ENCODE measurements at regions not wholly inside any gene's neighbourhood (a gene's known extent, or its start where the extent isn't known, plus 50 kb on each side); places are given as distances from the start of the nearest gene placed in this dataset.

- TF ChIP-seq CTCF (IDR thresholded peaks at IDR 0.05) (no peak), ZFX (IDR thresholded peaks at IDR 0.05; ENCODE audit: borderline replicate concordance) (no peak)
Measured at GRCh38 chr10:57799625-57800024, 468.1 kb downstream of the IPMK start.

Data from 22Rv1 (cell line).